T-helper 17 cell (primary cell): ENCODE measurements at regions not wholly inside any gene's neighbourhood (a gene's known extent, or its start where the extent isn't known, plus 50 kb on each side); places are given as distances from the start of the nearest gene placed in this dataset.

Experiments
- ATAC-seq: fragments of 150-1000 bp; cut with Tn5 transposase; 2 replicates; pipeline ENCODE4 v1.10.0; 2021; ENCODE audit warnings: mild to moderate bottlenecking, moderate library complexity
- DNase-seq, 3 donors: peaks; one replicate each; pipeline versions ENCODE4 v3.0.0 to v3.0.0-alpha.2; 2020 to 2021
- H3K9me3 ChIP-seq: one replicate; pipeline ENCODE4 v1.7.0; 2013; ENCODE audit warnings: low read length, mild to moderate bottlenecking; ENCODE audit not compliant: control insufficient read depth, poor library complexity, severe bottlenecking
- H3K27ac Mint-ChIP-seq: one replicate; pipeline ENCODE4 v1.8.0; 2022; ENCODE audit warnings: mild to moderate bottlenecking, moderate library complexity, mixed read lengths
- H3K27me3 Mint-ChIP-seq: one replicate; pipeline ENCODE4 v1.8.0; 2022; ENCODE audit warnings: mixed read lengths
- H3K36me3 Mint-ChIP-seq: one replicate; pipeline ENCODE4 v1.8.0; 2022; ENCODE audit warnings: low read depth, mixed read lengths
- H3K4me1 Mint-ChIP-seq: one replicate; pipeline ENCODE4 v1.8.0; 2022; ENCODE audit warnings: mild to moderate bottlenecking, mixed read lengths
- H3K4me3 Mint-ChIP-seq: one replicate; pipeline ENCODE4 v1.8.0; 2022; ENCODE audit warnings: mild to moderate bottlenecking, moderate library complexity, mixed read lengths

DNA sequence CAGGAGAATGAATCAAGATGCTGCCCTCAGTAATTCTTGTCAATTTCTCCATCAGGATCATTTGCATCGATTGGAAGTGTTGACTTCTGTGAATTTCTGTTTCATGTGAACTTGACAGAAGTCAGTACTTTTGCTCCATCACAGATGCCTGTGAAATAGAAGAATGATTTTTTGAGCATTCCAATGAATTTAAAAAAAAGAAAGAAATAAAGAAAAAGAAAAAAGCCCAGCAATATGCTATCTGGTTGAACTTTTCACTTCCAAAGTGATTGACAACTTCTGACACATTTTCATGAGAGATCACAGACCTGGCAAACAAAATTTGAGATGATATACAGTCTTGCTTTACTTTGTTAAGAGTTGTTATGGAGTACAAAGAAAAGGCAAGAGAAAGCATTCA is 175.3 kb downstream of the RWDD3 start:
- no peak for ATAC-seq
- no peaks in the 10 kb centered on the region for H3K36me3 Mint-ChIP-seq
- H3K27ac Mint-ChIP-seq = no peak overlapping the region
- H3K4me1 Mint-ChIP-seq = no peaks in the 10 kb centered on the region
- no peaks in the 10 kb centered on the region for H3K9me3 ChIP-seq
- no peak for DNase-seq
- H3K4me3 Mint-ChIP-seq = no peak overlapping the region
- H3K27me3 Mint-ChIP-seq = peaks cover 20% of the 10 kb centered on the region

DNA sequence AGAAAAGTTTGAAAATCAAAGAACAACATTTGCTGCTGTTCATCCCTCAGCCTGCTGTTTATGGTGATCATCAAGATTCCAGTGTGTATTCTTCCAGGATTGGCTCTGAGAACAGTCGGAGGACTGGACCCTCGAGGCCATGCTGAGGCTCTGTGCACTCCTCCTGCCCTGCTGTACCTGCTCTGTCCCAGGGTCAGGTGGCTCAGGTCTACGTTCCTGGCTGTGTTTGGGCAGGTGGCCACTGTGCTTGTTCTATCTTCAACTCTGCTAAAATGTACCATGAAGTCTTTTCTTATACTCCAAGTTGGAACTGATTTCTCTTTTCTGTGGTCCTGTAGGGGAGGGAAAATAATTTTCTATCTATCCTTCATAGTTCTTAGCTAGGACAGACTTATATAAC is 175.9 kb downstream of the RWDD3 start:
- Mint-ChIP-seq H3K4me3 (no peak overlapping the region), H3K27me3 (peaks cover 20% of the 10 kb centered on the region), H3K4me1 (no peaks in the 10 kb centered on the region), H3K27ac (no peak overlapping the region), H3K36me3 (no peaks in the 10 kb centered on the region)
- ATAC-seq (no peak), DNase-seq (no peak)
- no peaks in the 10 kb centered on the region for H3K9me3 ChIP-seq

DNA sequence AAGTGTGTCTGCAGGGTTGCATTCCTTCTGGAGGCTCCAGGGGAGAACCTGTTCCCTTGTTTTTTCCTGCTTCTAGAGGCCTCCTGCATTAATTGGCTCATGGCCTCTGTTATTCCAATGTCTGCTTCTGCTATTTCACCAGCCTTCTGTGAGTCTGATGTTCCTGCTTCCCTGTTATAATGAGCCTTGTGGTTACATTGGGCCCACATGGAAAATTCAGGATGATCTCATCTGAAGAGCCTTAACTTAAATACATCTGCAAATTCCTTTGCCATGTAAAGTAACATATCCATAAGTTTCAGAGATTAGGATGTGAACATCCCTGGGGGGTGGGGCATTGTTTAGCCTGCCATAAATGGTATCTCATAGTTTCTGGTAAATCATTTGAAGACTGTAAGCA is 181.1 kb downstream of the RWDD3 start:
- ATAC-seq = no peak
- Mint-ChIP-seq H3K4me1 (no peaks in the 10 kb centered on the region), H3K27ac (no peak overlapping the region), H3K27me3 (no peaks in the 10 kb centered on the region), H3K36me3 (no peaks in the 10 kb centered on the region), H3K4me3 (no peak overlapping the region)
- no peak for DNase-seq
- H3K9me3 ChIP-seq = no peaks in the 10 kb centered on the region

DNA sequence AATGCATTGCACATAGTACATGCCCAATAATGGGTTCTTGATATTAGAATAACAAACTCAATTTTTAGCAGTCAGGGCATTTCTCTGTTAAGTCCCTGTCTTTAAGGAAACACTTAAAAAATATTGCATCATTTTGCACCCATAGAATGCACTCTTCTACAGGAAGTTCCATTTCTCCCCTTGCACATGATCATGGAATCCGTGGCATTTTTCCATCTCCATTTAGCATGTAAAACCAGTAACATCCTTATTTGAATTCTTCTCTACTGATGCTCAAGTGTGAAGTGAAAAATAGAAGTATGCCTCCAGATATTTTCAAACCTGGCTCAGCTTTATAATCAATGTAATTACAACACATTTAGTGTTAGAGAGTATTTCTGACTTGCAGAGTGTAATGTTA is 192.8 kb downstream of the RWDD3 start:
- no peaks in the 10 kb centered on the region for H3K27me3 Mint-ChIP-seq
- no peaks in the 10 kb centered on the region for H3K4me1 Mint-ChIP-seq
- no peak overlapping the region for H3K4me3 Mint-ChIP-seq
- ATAC-seq = no peak
- DNase-seq = no peak
- no peaks in the 10 kb centered on the region for H3K36me3 Mint-ChIP-seq
- H3K27ac Mint-ChIP-seq = no peak overlapping the region
- no peaks in the 10 kb centered on the region for H3K9me3 ChIP-seq

DNA sequence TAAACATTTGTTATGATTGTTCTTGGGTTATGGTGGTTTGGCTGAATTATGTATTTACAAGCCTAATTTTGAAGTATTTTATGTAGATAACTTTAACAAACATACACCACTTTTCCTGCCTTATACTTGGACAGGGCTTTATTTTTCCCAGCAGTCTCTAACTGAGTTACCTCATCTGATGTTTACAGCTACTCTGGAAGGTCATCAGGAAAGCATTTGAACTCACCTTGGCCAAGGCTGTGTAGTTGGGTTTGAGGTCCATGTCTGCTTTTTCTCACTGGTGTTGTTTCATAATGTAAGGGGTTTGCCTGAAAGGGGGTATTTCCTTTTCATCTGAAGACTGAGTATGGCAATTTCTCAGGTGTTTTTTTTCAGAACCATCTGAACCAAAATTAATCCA is 193.5 kb downstream of the RWDD3 start:
- Mint-ChIP-seq H3K36me3 (no peaks in the 10 kb centered on the region), H3K27ac (no peak overlapping the region), H3K4me1 (no peaks in the 10 kb centered on the region), H3K4me3 (no peak overlapping the region), H3K27me3 (no peaks in the 10 kb centered on the region)
- no peak for ATAC-seq
- no peaks in the 10 kb centered on the region for H3K9me3 ChIP-seq
- DNase-seq = no peak

DNA sequence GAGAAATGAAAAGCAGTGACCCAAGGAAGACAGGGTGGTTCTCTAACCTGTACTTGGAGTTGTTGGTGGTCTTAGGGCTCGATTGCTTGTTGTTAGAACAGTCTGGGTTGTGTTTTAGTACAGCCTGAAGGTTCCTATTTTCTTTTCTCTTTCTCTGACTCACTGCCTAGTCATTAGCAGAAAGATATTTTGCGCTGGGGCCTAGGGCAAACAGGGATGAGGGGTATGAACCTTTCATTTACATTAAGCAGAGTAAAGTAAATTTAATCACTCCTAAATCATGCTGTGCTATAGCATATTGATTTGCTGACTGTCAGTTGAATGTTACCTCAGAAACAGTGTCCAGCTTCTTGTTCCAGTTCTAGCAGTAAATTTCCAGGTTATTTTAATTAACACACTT is 197.2 kb downstream of the RWDD3 start:
- H3K4me3 Mint-ChIP-seq = no peak overlapping the region
- H3K27ac Mint-ChIP-seq = no peak overlapping the region
- H3K4me1 Mint-ChIP-seq = no peaks in the 10 kb centered on the region
- no peaks in the 10 kb centered on the region for H3K27me3 Mint-ChIP-seq
- no peaks in the 10 kb centered on the region for H3K36me3 Mint-ChIP-seq
- DNase-seq = no peak
- H3K9me3 ChIP-seq = no peaks in the 10 kb centered on the region
- ATAC-seq = no peak

DNA sequence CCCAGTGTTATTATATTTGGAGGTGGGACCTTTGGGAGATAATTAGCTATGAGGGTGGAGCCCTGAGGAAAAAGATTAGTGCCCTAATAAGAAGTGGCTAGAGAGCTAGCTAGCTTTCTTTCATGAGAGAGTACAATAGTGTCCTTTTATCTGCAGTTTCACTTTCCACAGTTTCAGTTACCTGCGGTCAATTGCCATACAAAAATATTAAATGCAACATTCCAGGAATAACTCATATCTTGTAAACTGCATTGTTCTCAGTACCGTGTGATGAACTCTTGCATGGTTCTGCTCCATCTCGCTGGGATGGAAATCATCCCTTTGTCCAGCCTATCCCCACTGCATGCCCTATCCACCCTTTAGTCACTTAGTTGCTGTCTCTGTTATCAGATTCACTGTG is 201.6 kb downstream of the RWDD3 start:
- no peak for DNase-seq
- H3K27me3 Mint-ChIP-seq = no peaks in the 10 kb centered on the region
- H3K4me3 Mint-ChIP-seq = no peak overlapping the region

DNA sequence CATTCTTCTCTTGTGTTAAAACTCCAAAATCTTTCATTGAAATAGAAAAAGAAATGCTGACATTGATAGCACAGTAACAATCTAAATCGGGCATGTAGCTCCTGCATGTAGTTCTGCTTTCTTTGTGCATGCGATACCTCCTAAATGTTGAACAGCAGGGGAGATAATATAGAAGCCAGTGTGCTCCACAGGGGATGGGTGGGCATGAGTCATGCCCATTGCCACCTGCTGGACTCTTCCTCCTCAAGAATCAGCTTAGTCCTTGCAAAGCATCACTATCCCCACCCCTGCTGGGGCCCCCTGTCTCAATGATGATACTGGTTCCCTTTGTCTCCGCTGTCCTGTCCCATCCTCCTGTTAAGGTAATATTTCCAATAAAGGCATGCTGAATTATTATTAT is 203.0 kb downstream of the RWDD3 start:
- no peaks in the 10 kb centered on the region for H3K4me1 Mint-ChIP-seq
- ATAC-seq (no peak), DNase-seq (no peak)
- no peaks in the 10 kb centered on the region for H3K36me3 Mint-ChIP-seq
- no peaks in the 10 kb centered on the region for H3K27me3 Mint-ChIP-seq
- no peak overlapping the region for H3K4me3 Mint-ChIP-seq
- no peaks in the 10 kb centered on the region for H3K9me3 ChIP-seq
- H3K27ac Mint-ChIP-seq = no peak overlapping the region

More for the DNA sequence above, 201.6 kb downstream of the RWDD3 start:
- Mint-ChIP-seq H3K4me1 (no peaks in the 10 kb centered on the region), H3K36me3 (no peaks in the 10 kb centered on the region), H3K27ac (no peak overlapping the region)
- ATAC-seq = no peak
- no peaks in the 10 kb centered on the region for H3K9me3 ChIP-seq

DNA sequence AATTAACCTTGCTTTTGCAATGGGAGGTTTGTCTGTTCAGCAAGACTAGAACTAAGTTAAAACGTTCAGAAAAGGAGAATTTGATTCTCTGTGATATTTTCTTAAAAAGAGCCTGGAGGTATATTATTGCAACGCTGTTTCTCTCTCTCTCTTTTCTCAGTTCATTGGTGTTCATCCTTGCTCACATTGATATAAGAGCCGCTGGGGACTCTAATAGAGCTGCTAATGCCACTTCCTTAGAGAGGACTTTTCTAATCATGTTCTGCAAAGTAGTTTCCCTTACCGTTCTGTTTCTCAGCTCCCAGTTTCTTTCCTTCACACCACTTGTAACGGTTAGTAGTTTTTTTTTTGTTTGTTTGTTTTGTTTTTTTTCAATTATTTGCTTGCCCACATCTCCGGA is 203.8 kb downstream of the RWDD3 start:
- H3K4me3 Mint-ChIP-seq = no peak overlapping the region
- H3K27ac Mint-ChIP-seq = no peak overlapping the region
- ATAC-seq (no peak), DNase-seq (no peak)
- H3K36me3 Mint-ChIP-seq = no peaks in the 10 kb centered on the region
- H3K9me3 ChIP-seq = no peaks in the 10 kb centered on the region
- H3K4me1 Mint-ChIP-seq = no peaks in the 10 kb centered on the region
- H3K27me3 Mint-ChIP-seq = no peaks in the 10 kb centered on the region

DNA sequence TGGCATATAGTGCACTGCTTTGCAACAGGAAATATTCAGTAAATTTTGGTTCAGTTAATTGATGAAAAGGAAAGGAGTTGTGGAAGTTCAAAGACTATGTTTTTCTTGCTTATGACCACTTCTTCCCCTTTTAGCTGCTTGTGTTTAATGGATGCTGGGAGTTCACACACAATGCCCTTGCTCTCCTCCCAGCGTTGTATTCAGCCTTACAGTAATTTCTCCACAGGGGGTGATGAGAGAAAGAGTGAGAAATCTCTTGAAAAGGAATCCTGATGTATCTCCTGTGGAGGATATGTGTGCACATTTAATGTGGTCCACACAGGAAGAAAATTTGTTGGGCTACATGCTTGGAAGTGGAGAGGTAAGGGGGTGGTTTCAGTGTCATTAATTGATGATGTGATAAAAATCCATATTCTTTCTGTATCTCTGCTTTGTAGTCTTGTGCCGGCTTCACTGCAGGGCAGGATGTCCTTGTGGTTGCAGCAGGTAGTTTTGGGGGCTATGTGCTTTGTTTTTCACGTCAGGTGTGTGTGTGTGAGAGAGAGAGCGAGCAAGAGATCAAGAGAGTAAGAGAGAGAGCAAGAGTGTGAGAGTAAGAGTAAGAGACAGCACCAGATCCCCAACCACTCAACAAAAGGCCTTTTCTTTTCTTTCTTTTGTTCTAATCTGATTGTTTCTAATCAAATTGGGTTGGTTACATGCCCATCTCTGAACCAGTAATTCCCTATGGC is 204.4 kb downstream of the RWDD3 start:
- H3K36me3 Mint-ChIP-seq = no peaks in the 10 kb centered on the region
- no peaks in the 10 kb centered on the region for H3K9me3 ChIP-seq
- DNase-seq (no peak), ATAC-seq (no peak)
- no peak overlapping the region for H3K27ac Mint-ChIP-seq
- no peaks in the 10 kb centered on the region for H3K4me1 Mint-ChIP-seq
- no peaks in the 10 kb centered on the region for H3K27me3 Mint-ChIP-seq
- H3K4me3 Mint-ChIP-seq = no peak overlapping the region

DNA sequence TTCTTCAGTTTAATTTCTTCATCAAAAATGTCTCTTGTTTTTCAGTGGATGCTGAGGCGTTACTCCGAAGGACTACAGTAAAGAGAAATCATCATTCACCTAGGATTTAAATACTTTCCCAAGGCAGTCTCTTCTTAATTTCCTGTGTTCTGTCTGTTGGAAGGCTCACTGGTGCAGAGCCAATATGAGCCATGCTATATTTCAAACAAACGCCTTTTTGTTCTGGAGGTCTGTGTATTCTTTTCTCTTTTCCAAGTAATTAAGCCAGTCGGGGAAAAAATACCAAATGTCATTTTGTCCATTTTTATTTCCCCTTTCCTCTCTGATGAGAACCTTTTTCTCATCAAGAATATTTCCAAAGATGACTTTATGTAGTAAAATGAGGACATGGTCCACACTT is 206.5 kb downstream of the RWDD3 start:
- DNase-seq (no peak), ATAC-seq (no peak)
- Mint-ChIP-seq H3K4me1 (no peaks in the 10 kb centered on the region), H3K36me3 (no peaks in the 10 kb centered on the region), H3K4me3 (no peak overlapping the region), H3K27ac (no peak overlapping the region), H3K27me3 (no peaks in the 10 kb centered on the region)
- H3K9me3 ChIP-seq = no peaks in the 10 kb centered on the region

DNA sequence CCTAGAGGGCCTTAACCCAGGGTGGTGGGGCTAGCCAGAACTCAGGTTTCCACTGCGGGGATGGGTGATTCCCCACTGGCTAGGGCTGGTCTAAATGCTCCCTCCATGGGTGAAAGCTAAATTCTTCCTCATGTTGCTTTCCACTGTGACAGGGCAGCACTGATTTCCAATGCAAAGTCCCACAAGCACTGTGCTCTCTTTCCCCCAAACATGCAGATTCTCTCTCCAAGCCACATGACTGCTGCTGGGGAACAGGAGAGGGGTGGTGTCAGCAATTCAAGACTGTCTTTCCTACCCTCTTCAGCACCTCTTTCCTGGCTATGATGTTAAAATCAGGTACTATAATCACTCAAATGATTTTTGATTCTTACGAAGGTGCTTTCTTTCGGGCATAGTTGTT is 215.5 kb downstream of the RWDD3 start:
- Mint-ChIP-seq H3K4me3 (no peak overlapping the region), H3K36me3 (no peaks in the 10 kb centered on the region), H3K27ac (no peak overlapping the region), H3K27me3 (no peaks in the 10 kb centered on the region), H3K4me1 (no peaks in the 10 kb centered on the region)
- ATAC-seq (no peak), DNase-seq (no peak)
- no peaks in the 10 kb centered on the region for H3K9me3 ChIP-seq

DNA sequence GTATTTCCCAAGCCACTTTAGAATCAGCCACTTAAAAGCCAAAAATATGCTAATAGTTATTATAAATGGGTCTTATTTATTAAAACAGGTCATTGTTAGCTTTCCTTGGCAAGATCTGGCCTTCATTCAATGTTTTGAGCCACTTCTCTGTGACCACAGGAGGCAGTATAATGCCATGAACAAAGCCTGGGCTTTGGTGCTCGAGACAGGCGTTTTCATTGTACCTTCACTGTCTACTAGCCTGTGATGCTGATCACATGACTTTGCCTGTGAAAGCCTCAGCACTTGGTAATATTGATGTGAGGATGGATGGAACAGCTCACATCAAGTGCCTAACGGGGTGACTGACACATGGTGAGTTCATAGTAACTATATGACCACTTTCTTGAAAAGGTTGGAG is 217.0 kb downstream of the RWDD3 start:
- DNase-seq (no peak), ATAC-seq (no peak)
- H3K36me3 Mint-ChIP-seq = no peaks in the 10 kb centered on the region
- no peaks in the 10 kb centered on the region for H3K9me3 ChIP-seq
- no peaks in the 10 kb centered on the region for H3K27me3 Mint-ChIP-seq
- no peaks in the 10 kb centered on the region for H3K4me1 Mint-ChIP-seq
- H3K27ac Mint-ChIP-seq = no peak overlapping the region
- no peak overlapping the region for H3K4me3 Mint-ChIP-seq

DNA sequence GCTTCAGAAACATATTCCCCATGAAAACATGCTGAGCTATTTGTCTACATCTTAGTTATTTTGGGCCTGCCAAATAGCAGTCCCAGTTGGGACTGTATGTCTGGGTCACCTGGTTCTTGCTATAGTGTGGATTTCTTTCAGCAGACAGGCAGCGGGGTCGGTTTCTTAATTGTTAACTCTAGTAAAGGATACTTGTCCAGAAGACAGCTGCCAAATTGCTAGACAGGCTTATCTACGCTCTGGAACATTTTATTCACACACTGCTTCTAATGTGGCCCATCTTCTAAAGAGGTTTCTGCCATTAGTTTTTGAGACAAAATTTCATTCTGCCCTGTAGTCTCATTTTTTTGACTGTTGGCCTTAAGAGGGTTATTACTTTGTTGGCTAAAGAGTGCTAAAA is 217.9 kb downstream of the RWDD3 start:
- H3K36me3 Mint-ChIP-seq = no peaks in the 10 kb centered on the region
- ATAC-seq (no peak), DNase-seq (no peak)
- no peaks in the 10 kb centered on the region for H3K9me3 ChIP-seq
- H3K4me3 Mint-ChIP-seq = no peak overlapping the region
- no peaks in the 10 kb centered on the region for H3K4me1 Mint-ChIP-seq
- no peak overlapping the region for H3K27ac Mint-ChIP-seq
- no peaks in the 10 kb centered on the region for H3K27me3 Mint-ChIP-seq
